MM.1S (cell line): ENCODE measurements at regions not wholly inside any gene's neighbourhood (a gene's known extent, or its start where the extent isn't known, plus 50 kb on each side); places are given as distances from the start of the nearest gene placed in this dataset.

Experiments
- DNase-seq: peaks from one replicate; pipeline ENCODE4 v3.0.0-alpha.2; 2015
- H2AFZ ChIP-seq: fragments of 300-600 bp; sonication (generic); 2 replicates; pipeline ENCODE4 v1.6.0; 2016; ENCODE audit warnings: antibody characterized with exemption, low read length
- H3F3A ChIP-seq: fragments of 300-600 bp; sonication (generic); 2 replicates; pipeline ENCODE4 v1.6.1; 2016; ENCODE audit warnings: mild to moderate bottlenecking, antibody characterized with exemption, low read length, moderate library complexity, mixed read lengths; ENCODE audit not compliant: insufficient read depth
- H3K27ac ChIP-seq: fragments of 300-600 bp; sonication (generic); 2 replicates; pipeline ENCODE4 v1.5.1; 2016; ENCODE audit warnings: mild to moderate bottlenecking, low read length
- H3K27me3 ChIP-seq: fragments of 300-600 bp; sonication (generic); replicated peaks from 2 replicates; pipeline ENCODE4 v1.6.0; 2016; ENCODE audit warnings: low read length; ENCODE audit not compliant: insufficient read depth
- H3K36me3 ChIP-seq: fragments of 300-600 bp; sonication (generic); replicated peaks from 2 replicates; pipeline ENCODE4 v1.6.1; 2016; ENCODE audit warnings: mild to moderate bottlenecking, low read length, mixed read lengths; ENCODE audit not compliant: insufficient read depth
- H3K4me1 ChIP-seq: fragments of 300-600 bp; sonication (generic); 2 replicates; pipeline ENCODE4 v1.6.1; 2016; ENCODE audit warnings: low read length, mixed read lengths
- H3K4me2 ChIP-seq: fragments of 300-600 bp; sonication (generic); 2 replicates; pipeline ENCODE4 v1.6.0; 2016; ENCODE audit warnings: low read depth, low read length
- H3K4me3 ChIP-seq: fragments of 300-600 bp; sonication (generic); 2 replicates; pipeline ENCODE4 v1.5.1; 2016; ENCODE audit warnings: low read length, mixed read lengths
- H3K79me2 ChIP-seq: fragments of 300-600 bp; sonication (generic); 2 replicates; pipeline ENCODE4 v1.6.1; 2016; ENCODE audit warnings: mixed run types, low read length, mixed read lengths
- H3K9ac ChIP-seq: fragments of 300-600 bp; sonication (generic); 2 replicates; pipeline ENCODE4 v1.6.1; 2016; ENCODE audit warnings: low read length, mixed read lengths
- H3K9me2 ChIP-seq: fragments of 300-600 bp; sonication (generic); replicated peaks from 2 replicates; pipeline ENCODE4 v1.6.1; 2016; ENCODE audit warnings: mild to moderate bottlenecking, low read length, mixed read lengths; ENCODE audit not compliant: insufficient read depth
- H3K9me3 ChIP-seq: fragments of 300-600 bp; sonication (generic); replicated peaks from 2 replicates; pipeline ENCODE4 v1.6.1; 2016; ENCODE audit warnings: mild to moderate bottlenecking, low read length, mixed read lengths; ENCODE audit not compliant: insufficient read depth
- H4K20me1 ChIP-seq: fragments of 300-600 bp; sonication (generic); 2 replicates; pipeline ENCODE4 v1.6.1; 2016; ENCODE audit warnings: mild to moderate bottlenecking, low read length, moderate library complexity, mixed read lengths; ENCODE audit not compliant: insufficient read depth
- EZH2 ChIP-seq: fragments of 300-600 bp; sonication (generic); optimal IDR thresholded peaks from 2 replicates; pipeline ENCODE3; 2017; ENCODE audit warnings: low read depth, mild to moderate bottlenecking, antibody characterized with exemption, low read length, mixed read lengths
- EZH2phosphoT487 ChIP-seq: fragments of 300-600 bp; sonication (generic); IDR thresholded peaks from 2 replicates; pipeline ENCODE4 v1.6.1; 2018; ENCODE audit warnings: antibody characterized with exemption, low read length
- TF ChIP-seq, protein P1 (sequence below): fragments of 300-600 bp; sonication (generic); IDR thresholded peaks from 2 replicates; pipeline ENCODE4 v1.5.1; 2016; ENCODE audit warnings: antibody characterized with exemption, low read length, mixed read lengths

DNA sequence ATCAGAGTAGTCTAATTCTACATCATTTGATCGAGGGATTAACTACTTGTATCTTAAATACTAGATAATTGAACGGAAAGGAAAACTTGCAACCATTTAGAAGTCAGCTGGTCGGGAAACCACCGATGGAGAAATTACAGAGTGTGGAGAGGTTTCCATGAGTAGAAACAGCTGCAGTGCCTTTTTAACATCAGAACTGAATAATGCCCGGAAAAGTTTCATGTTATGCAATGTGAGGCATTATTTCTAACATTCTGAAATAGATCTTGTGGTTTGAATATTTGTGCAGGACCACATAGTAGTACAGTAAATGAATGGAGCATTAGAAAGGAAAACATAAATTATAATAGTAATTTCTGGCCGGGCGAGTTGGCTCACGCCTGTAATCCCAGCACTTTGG is 88.1 kb upstream of the RNF180 start:
- Histone ChIP-seq H3K9ac (no peak overlapping the region), H3K9me3 (no peaks in the 10 kb centered on the region), H2AFZ (no peak overlapping the region), H4K20me1 (no peaks in the 10 kb centered on the region), H3K4me2 (no peak overlapping the region), H3K4me3 (no peak overlapping the region), H3K36me3 (no peaks in the 10 kb centered on the region), H3K79me2 (no peaks in the 10 kb centered on the region), H3K9me2 (no peaks in the 10 kb centered on the region), H3K27me3 (no peaks in the 10 kb centered on the region), H3K4me1 (no peaks in the 10 kb centered on the region), H3K27ac (no peak overlapping the region), H3F3A (no peaks in the 10 kb centered on the region)
- DNase-seq = no peak
- TF ChIP-seq, protein P1, sequence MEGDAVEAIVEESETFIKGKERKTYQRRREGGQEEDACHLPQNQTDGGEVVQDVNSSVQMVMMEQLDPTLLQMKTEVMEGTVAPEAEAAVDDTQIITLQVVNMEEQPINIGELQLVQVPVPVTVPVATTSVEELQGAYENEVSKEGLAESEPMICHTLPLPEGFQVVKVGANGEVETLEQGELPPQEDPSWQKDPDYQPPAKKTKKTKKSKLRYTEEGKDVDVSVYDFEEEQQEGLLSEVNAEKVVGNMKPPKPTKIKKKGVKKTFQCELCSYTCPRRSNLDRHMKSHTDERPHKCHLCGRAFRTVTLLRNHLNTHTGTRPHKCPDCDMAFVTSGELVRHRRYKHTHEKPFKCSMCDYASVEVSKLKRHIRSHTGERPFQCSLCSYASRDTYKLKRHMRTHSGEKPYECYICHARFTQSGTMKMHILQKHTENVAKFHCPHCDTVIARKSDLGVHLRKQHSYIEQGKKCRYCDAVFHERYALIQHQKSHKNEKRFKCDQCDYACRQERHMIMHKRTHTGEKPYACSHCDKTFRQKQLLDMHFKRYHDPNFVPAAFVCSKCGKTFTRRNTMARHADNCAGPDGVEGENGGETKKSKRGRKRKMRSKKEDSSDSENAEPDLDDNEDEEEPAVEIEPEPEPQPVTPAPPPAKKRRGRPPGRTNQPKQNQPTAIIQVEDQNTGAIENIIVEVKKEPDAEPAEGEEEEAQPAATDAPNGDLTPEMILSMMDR = no peak
- TF ChIP-seq EZH2 = no peak

DNA sequence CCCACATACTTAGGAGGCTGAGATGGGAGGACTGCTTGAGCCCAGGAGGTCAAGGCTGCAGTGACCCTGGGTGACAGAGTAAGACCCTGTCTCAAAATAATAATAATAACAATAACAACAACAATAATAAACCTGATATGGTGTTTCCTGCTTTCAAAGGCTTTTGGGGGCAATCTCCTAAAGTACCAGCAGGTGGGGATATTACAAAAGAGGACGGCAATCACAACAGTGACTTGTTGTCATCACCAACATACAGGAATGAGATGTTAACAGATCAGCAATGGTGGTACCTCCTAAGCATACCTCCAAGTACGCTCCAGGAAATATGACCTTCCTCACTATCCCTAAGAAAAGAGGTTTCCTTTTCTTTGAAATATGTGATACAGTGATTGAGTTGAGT is 91.1 kb upstream of the RNF180 start:
- no peaks in the 10 kb centered on the region for H3K36me3 ChIP-seq
- no peaks in the 10 kb centered on the region for H3K9me3 ChIP-seq
- H3K79me2 ChIP-seq = no peaks in the 10 kb centered on the region
- no peaks in the 10 kb centered on the region for H3K4me1 ChIP-seq
- no peak overlapping the region for H3K9ac ChIP-seq
- H3K27ac ChIP-seq = no peak overlapping the region
- H4K20me1 ChIP-seq = no peaks in the 10 kb centered on the region
- H2AFZ ChIP-seq = no peak overlapping the region
- no peaks in the 10 kb centered on the region for H3F3A ChIP-seq
- H3K27me3 ChIP-seq = no peaks in the 10 kb centered on the region
- TF ChIP-seq EZH2phosphoT487 = no peak
- no peak for TF ChIP-seq EZH2
- TF ChIP-seq, protein P1 = peak; percentile 63
- no peak overlapping the region for H3K4me2 ChIP-seq
- peak; percentile 60 for DNase-seq
- no peak overlapping the region for H3K4me3 ChIP-seq
- no peaks in the 10 kb centered on the region for H3K9me2 ChIP-seq

DNA sequence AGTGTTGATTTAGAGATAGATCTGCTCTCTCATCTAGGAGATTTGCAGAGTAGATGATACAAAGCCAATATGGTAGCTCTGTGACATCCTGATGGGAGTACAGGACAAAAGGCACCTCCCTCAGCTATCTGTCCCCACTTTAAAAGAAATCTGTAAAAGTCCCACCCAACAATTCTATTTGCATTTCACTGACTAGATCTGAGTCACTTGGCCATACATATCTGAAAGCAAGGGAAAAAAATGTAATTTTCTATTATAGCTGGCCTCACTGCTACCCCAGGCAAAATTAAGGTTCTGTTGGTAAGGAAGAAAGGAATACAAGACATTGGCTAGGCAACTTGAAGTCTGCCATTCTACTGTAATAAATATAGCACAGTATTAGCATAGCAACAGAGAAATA is 96.2 kb upstream of the RNF180 start:
- Histone ChIP-seq H4K20me1 (no peaks in the 10 kb centered on the region), H3K9ac (no peak overlapping the region)

More for the DNA sequence above, 96.2 kb upstream of the RNF180 start:
- Histone ChIP-seq H3K4me2 (no peak overlapping the region), H3K4me3 (no peak overlapping the region), H3K36me3 (no peaks in the 10 kb centered on the region), H2AFZ (no peak overlapping the region), H3F3A (no peaks in the 10 kb centered on the region), H3K9me2 (no peaks in the 10 kb centered on the region), H3K79me2 (no peaks in the 10 kb centered on the region), H3K27ac (no peak overlapping the region), H3K4me1 (no peaks in the 10 kb centered on the region), H3K9me3 (no peaks in the 10 kb centered on the region), H3K27me3 (no peaks in the 10 kb centered on the region)
- TF ChIP-seq EZH2phosphoT487 (no peak), EZH2 (no peak)
- TF ChIP-seq, protein P1 = no peak
- DNase-seq = no peak
